Peyer's patch (tissue), 4 donors: ENCODE measurements at regions not wholly inside any gene's neighbourhood (a gene's known extent, or its start where the extent isn't known, plus 50 kb on each side); places are given as distances from the start of the nearest gene placed in this dataset.

Source experiments
- CTCF ChIP-seq, 6 experiments: fragments of 450-650 bp in 4 of 6; fragments of 200-600 bp in 2 of 6; sonication (generic) in 1 of 6; IDR thresholded peaks; one replicate each; pipeline ENCODE4 v1.5.1; 2017 to 2019; ENCODE audit warnings: antibody characterized with exemption in 6 of 6, mild to moderate bottlenecking in 3 of 6, moderate library complexity in 1 of 6
- POLR2A ChIP-seq, 2 donors: fragments of 450-650 bp; IDR thresholded peaks; one replicate each; pipeline ENCODE4 v1.5.1; 2017; ENCODE audit warnings: antibody characterized with exemption in 2 of 2, mild to moderate bottlenecking in 2 of 2, moderate library complexity in 2 of 2

GRCh38 chr7:40990841-40991240 is 712.0 kb downstream of the INHBA start:
- TF ChIP-seq CTCF (IDR thresholded peaks at IDR 0.05) (no peak), POLR2A (IDR thresholded peaks at IDR 0.05) (no peak)
